Mesothelial cell of epicardium (in vitro differentiated cells): ENCODE measurements at regions not wholly inside any gene's neighbourhood (a gene's known extent, or its start where the extent isn't known, plus 50 kb on each side); places are given as distances from the start of the nearest gene placed in this dataset.

Experiments used
- DNase-seq, 2 experiments: peaks; one replicate each; pipeline ENCODE4 v3.0.0; 2021; ENCODE audit warnings: low spot score in 2 of 2; ENCODE audit not compliant: unreplicated experiment in 2 of 2
- H3K27ac Mint-ChIP-seq: 2 replicates; pipeline ENCODE4 v1.8.0; 2021; ENCODE audit warnings: mixed read lengths
- H3K27me3 Mint-ChIP-seq: 2 replicates; pipeline ENCODE4 v1.8.0; 2021; ENCODE audit warnings: low read depth, mixed read lengths
- H3K36me3 Mint-ChIP-seq: 2 replicates; pipeline ENCODE4 v1.8.0; 2021; ENCODE audit warnings: mixed read lengths
- H3K4me1 Mint-ChIP-seq: 2 replicates; pipeline ENCODE4 v1.8.0; 2021; ENCODE audit warnings: mixed read lengths
- H3K4me3 Mint-ChIP-seq: 2 replicates; pipeline ENCODE4 v1.8.0; 2021; ENCODE audit warnings: mild to moderate bottlenecking, moderate library complexity, mixed read lengths
- H3K9me3 Mint-ChIP-seq: 2 replicates; pipeline ENCODE4 v1.8.0; 2021; ENCODE audit warnings: mixed read lengths
- TF ChIP-seq, protein P1 (sequence below): fragments of 200-600 bp; sonication (generic); IDR thresholded peaks from one replicate; pipeline ENCODE4 v1.5.0; 2021; ENCODE audit warnings: antibody characterized with exemption; ENCODE audit not compliant: unreplicated experiment

DNA sequence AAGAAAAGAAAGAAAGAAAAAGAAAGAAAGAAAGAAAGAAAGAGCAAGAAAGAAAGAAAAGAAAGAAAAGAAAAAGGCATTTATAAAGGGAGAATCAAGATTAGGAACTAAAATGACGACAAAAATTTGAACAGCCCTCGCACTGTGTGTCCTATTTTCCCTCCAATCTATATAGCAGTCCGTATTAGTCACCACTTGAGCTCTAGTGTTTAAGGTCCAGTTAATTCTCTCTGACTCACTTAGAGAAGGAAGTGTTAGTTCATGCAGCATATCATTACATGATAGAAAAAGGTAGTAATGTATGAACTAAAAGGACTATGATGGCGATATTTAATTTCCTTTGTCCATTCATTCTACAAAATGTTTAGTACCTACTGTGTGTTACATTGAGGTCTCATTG, 122.7 kb downstream of the CBLL2 start:
- TF ChIP-seq, protein P1, sequence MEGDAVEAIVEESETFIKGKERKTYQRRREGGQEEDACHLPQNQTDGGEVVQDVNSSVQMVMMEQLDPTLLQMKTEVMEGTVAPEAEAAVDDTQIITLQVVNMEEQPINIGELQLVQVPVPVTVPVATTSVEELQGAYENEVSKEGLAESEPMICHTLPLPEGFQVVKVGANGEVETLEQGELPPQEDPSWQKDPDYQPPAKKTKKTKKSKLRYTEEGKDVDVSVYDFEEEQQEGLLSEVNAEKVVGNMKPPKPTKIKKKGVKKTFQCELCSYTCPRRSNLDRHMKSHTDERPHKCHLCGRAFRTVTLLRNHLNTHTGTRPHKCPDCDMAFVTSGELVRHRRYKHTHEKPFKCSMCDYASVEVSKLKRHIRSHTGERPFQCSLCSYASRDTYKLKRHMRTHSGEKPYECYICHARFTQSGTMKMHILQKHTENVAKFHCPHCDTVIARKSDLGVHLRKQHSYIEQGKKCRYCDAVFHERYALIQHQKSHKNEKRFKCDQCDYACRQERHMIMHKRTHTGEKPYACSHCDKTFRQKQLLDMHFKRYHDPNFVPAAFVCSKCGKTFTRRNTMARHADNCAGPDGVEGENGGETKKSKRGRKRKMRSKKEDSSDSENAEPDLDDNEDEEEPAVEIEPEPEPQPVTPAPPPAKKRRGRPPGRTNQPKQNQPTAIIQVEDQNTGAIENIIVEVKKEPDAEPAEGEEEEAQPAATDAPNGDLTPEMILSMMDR, result no peak
- Mint-ChIP-seq H3K4me3 (no peak overlapping the region), H3K36me3 (no peaks in the 10 kb centered on the region), H3K27me3 (no peaks in the 10 kb centered on the region), H3K27ac (no peak overlapping the region), H3K4me1 (peaks cover 16% of the 10 kb centered on the region), H3K9me3 (peaks cover 41% of the 10 kb centered on the region)
- DNase-seq, result no peak

GRCh38 chrX:22396408-22396807, 123.7 kb downstream of the CBLL2 start:
- Mint-ChIP-seq H3K9me3 (peaks cover 46% of the 10 kb centered on the region), H3K27ac (no peak overlapping the region), H3K4me3 (no peak overlapping the region), H3K27me3 (no peaks in the 10 kb centered on the region), H3K4me1 (peaks cover 16% of the 10 kb centered on the region), H3K36me3 (no peaks in the 10 kb centered on the region)
- TF ChIP-seq, protein P1, result no peak
- DNase-seq, result no peak

- TF ChIP-seq, protein P1, result no peak
- H3K4me3 Mint-ChIP-seq, result no peak overlapping the region
- H3K27ac Mint-ChIP-seq, result no peak overlapping the region
- H3K27me3 Mint-ChIP-seq, result no peaks in the 10 kb centered on the region
- no peaks in the 10 kb centered on the region for H3K36me3 Mint-ChIP-seq
- H3K4me1 Mint-ChIP-seq, result peaks cover 7% of the 10 kb centered on the region
- no peak for DNase-seq
- peaks cover 58% of the 10 kb centered on the region for H3K9me3 Mint-ChIP-seq
Observed at GRCh38 chrX:22397566-22397965, 124.9 kb downstream of the CBLL2 start.

DNA sequence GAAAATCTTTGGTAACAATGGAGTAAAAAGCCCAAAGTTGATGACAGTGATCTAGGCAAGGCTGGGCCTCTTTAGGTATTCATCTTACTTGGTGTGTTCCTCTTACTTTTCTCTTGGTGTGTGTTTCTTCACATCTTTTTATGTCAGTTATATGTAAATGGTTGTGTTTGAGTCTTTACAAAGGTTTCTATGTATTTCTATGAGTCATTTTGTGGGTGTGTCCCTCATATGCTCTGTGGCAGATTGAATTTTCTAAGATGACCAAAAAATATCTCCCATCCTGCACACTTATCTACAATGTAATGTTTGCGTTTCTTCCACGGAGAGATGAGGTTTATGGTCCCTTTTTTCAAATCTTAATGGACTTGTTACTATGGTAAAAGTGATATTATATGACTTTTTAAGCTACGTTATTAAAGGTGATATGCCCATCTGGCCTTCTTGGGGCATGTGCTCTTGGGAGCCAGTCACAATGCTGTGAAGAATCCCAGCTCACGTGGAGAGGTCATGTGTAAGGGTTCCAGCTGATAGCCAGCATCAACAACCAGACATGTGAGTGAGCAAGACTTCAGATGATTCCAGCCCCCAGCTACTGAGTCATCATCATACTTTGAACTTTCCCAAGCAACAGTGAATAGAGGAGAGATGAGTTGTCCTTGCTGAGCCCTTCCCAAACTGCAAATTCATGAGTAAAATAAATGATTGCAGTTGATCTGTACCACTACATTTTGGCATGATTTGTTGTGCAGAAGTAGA, 126.9 kb downstream of the CBLL2 start:
- no peak overlapping the region for H3K4me3 Mint-ChIP-seq
- peaks cover 2% of the 10 kb centered on the region for H3K4me1 Mint-ChIP-seq
- H3K36me3 Mint-ChIP-seq, result no peaks in the 10 kb centered on the region
- no peaks in the 10 kb centered on the region for H3K27me3 Mint-ChIP-seq
- no peak for DNase-seq
- TF ChIP-seq, protein P1, result no peak
- H3K27ac Mint-ChIP-seq, result no peak overlapping the region
- H3K9me3 Mint-ChIP-seq, result peaks cover 50% of the 10 kb centered on the region

- Mint-ChIP-seq H3K9me3 (peaks cover 43% of the 10 kb centered on the region), H3K4me1 (no peaks in the 10 kb centered on the region), H3K27me3 (no peaks in the 10 kb centered on the region), H3K4me3 (no peak overlapping the region), H3K36me3 (no peaks in the 10 kb centered on the region), H3K27ac (no peak overlapping the region)
- DNase-seq, result no peak
- TF ChIP-seq, protein P1, result no peak
Observed at GRCh38 chrX:22404297-22404696, 131.6 kb downstream of the CBLL2 start.
